GM12865 (cell line): ENCODE measurements at regions not wholly inside any gene's neighbourhood (a gene's known extent, or its start where the extent isn't known, plus 50 kb on each side); places are given as distances from the start of the nearest gene placed in this dataset.

ENCODE experiments used
- DNase-seq: peaks from one replicate; pipeline ENCODE4 v3.0.0; 2010; ENCODE audit warnings: low read depth
- H3K4me3 ChIP-seq: 2 replicates; pipeline ENCODE4 v1.5.1; 2011; ENCODE audit warnings: mild to moderate bottlenecking, low read depth, low read length, control low read depth
- CTCF ChIP-seq: IDR thresholded peaks from 2 replicates; pipeline ENCODE4 v1.5.1; 2011; ENCODE audit warnings: low read length, control low read depth, low read depth, inconsistent platforms; ENCODE audit not compliant: insufficient read depth; ENCODE audit errors: missing control alignments

GRCh38 chr2:152910970-152911369 lies 192.6 kb downstream of the ARL6IP6 start:
- no peak for TF ChIP-seq CTCF
- H3K4me3 ChIP-seq = no peak overlapping the region
- no peak for DNase-seq

GRCh38 chr2:152907046-152907445 lies 188.6 kb downstream of the ARL6IP6 start:
- DNase-seq = no peak
- no peak overlapping the region for H3K4me3 ChIP-seq
- TF ChIP-seq CTCF = no peak

- TF ChIP-seq CTCF = no peak
- no peak for DNase-seq
- H3K4me3 ChIP-seq = no peak overlapping the region
Measured at GRCh38 chr2:152894051-152894450, 175.6 kb downstream of the ARL6IP6 start.

GRCh38 chr2:152890736-152891135 lies 172.3 kb downstream of the ARL6IP6 start:
- TF ChIP-seq CTCF = no peak
- DNase-seq = no peak
- no peak overlapping the region for H3K4me3 ChIP-seq

- H3K4me3 ChIP-seq = no peak overlapping the region
- no peak for DNase-seq
- no peak for TF ChIP-seq CTCF
Measured at GRCh38 chr2:152883951-152884487, 165.6 kb downstream of the ARL6IP6 start.

GRCh38 chr2:152881527-152881926 lies 163.1 kb downstream of the ARL6IP6 start:
- H3K4me3 ChIP-seq = no peak overlapping the region
- no peak for TF ChIP-seq CTCF
- DNase-seq = no peak

GRCh38 chr2:152879275-152879674 lies 160.9 kb downstream of the ARL6IP6 start:
- no peak for TF ChIP-seq CTCF
- no peak overlapping the region for H3K4me3 ChIP-seq
- no peak for DNase-seq
